ENCODE measurements at regions not wholly inside any gene's neighbourhood (a gene's known extent, or its start where the extent isn't known, plus 50 kb on each side); places are given as distances from the start of the nearest gene placed in this dataset.

- TF ChIP-seq, protein P1, sequence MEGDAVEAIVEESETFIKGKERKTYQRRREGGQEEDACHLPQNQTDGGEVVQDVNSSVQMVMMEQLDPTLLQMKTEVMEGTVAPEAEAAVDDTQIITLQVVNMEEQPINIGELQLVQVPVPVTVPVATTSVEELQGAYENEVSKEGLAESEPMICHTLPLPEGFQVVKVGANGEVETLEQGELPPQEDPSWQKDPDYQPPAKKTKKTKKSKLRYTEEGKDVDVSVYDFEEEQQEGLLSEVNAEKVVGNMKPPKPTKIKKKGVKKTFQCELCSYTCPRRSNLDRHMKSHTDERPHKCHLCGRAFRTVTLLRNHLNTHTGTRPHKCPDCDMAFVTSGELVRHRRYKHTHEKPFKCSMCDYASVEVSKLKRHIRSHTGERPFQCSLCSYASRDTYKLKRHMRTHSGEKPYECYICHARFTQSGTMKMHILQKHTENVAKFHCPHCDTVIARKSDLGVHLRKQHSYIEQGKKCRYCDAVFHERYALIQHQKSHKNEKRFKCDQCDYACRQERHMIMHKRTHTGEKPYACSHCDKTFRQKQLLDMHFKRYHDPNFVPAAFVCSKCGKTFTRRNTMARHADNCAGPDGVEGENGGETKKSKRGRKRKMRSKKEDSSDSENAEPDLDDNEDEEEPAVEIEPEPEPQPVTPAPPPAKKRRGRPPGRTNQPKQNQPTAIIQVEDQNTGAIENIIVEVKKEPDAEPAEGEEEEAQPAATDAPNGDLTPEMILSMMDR (IDR thresholded peaks at IDR 0.05) = no peak
- TF ChIP-seq POLR2A (IDR thresholded peaks at IDR 0.05) = no peak
- TF ChIP-seq EP300 (IDR thresholded peaks at IDR 0.05; ENCODE audit: low read depth) = no peak
- no peak for TF ChIP-seq POLR2AphosphoS5 (IDR thresholded peaks at IDR 0.05)
Observed at GRCh38 chr17:77378318-77379064, 237.7 kb downstream of the SEC14L1 start.

All from transverse colon (tissue), 4 donors.